Stimulated activated CD4-positive, alpha-beta T cell treated with anti-CD3 and anti-CD28 coated beads, Interleukin-1b, Interleukin-23, amount 100 ng/mL, for 24 hours (primary cell): ENCODE measurements at regions not wholly inside any gene's neighbourhood (a gene's known extent, or its start where the extent isn't known, plus 50 kb on each side); places are given as distances from the start of the nearest gene placed in this dataset.

Source experiments
- DNase-seq, 4 experiments: peaks; one replicate each; pipeline ENCODE4 v3.0.0-alpha.2; 2020; ENCODE audit warnings: low read depth in 4 of 4, low spot score in 1 of 4

DNA sequence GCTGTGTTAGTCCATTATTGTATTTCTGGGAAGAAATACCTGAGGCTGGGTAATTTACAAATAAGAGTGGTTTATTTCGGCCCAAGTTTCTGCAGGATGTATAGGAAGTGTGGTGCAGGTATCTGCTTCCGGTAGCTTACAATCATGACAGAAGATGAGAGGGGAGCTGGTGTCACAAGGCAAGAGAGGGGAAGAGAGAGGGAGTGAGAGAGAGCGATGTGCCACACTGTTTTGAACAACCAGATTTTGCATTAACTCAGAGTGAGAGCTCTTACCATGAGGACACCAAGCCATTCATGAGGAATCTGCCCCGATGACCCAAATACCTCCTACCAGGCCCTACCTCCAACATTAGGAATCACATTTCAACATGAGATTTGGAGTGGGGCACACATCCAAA, 627.6 kb upstream of the FRG1 start:
- DNase-seq, result no peak

DNA sequence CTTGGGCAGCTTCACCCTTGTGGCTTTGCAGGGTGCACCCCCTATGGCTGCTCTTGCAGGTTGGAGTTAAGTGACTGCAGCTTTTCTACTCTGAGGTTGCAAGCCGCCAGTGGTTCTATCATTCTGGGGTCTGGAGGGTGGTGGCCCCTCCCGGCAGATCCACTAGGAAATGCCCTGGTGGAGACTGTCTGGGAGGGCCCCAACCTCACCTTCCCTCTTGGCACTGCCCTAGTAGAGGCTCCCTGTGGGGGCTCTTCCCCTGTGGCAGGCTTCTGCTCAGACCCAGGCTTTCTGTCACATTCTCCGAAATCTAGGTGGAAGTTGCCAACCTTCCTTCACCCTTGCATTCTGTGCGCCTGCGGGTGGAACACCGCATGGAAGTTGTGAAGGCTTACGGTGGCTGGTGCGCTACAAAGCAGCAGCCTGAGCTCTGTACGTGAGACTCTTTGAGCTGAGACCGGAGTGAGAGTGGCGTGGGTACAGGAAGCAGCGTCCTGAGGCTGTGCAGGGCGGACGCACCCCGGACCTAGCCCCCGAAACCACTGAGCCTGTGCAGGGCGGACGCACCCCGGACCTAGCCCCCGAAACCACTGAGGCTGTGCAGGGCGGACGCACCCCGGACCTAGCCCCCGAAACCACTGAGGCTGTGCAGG, 626.7 kb upstream of the FRG1 start:
- no peak for DNase-seq

DNA sequence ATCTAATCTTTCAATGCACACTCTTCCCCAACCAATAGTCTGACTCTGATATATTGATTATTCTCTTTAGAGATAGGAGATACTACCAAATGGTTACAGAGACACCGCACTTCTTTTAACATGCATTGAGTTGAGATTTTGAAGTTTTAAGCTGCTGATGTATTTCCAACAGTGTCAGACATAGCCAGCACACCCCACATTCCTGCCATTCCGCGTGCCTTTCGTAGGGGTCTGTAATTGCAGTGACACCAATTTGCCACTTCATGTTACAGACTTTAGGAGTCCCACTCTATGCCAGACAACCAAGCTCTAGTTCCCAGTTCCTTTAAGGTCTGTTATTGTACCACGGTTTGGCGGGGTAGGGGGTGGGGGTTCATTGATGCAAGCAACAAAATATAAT, 618.2 kb upstream of the FRG1 start:
- DNase-seq, result no peak

DNA sequence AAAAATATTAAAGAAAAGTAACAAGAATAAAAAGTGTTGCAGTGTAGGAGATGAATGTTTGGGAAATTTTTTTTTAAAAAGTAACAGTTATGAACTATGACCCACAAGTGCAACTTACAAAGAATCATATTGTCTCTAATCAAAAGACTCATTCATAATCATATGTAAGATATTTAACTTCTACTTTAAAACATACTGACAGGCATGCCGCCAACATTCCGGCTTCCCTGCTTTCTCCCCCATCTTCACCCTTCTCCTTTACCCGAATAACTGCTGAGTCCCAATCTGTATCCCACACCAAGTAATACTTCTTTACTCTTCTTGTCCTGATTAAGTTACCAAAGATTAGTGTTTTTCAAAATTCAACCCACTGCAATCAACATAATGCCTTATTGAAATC, 598.8 kb upstream of the FRG1 start:
- DNase-seq, result no peak

DNA sequence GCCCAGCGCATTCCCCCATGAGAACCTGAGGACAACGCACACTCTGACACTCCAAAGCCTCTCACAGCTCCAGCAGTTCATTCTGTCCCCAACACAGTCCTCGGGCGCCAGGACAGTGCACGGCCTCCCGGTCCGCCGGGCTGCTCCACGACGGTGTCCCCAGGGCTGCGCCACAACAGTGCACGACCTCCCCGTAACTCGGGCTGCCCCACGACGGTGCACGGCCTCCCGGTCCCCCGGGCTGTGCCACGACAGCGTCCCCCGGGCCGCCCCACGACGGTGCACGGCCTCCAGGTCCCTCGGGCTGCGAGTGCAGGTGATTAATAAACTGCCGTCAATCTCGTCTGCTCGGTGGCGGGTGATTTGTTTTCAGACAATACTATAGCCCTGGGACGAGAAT, 585.1 kb upstream of the FRG1 start:
- DNase-seq, result no peak

DNA sequence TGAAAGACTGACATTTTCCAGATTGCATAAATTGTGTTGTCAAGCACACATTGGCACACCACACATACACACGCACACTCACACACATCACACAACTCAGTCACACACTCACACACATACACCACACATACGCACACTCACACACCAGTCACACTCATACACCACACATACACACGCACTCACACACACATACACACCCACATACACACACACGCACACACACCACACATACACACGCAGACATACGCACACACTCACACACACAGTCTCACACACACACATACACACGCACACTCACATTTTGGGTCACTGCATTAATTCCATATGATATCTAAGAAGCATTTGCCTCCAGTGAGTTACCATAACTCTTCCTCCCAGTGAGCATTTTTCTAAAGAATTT, 578.3 kb upstream of the FRG1 start:
- no peak for DNase-seq

DNA sequence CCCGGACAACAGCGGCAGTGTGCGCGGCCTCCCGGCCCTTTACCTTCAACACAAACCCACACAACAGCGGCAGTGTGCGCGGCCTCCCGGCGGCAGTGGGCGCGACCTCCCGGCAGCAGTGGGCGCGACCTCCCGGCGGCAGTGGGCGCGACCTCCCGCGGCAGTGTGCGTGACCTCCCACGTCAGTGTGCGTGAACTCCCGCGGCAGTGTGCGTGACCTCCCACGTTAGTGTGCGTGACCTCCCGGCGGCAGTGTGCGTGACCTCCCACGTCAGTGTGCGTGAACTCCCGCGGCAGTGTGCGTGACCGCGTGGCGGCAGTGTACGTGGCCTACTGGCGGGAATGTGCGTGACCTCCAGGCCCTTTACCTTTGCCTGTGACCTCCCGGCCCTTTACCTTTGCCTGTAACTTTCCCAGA, 576.6 kb upstream of the FRG1 start:
- DNase-seq, result no peak

DNA sequence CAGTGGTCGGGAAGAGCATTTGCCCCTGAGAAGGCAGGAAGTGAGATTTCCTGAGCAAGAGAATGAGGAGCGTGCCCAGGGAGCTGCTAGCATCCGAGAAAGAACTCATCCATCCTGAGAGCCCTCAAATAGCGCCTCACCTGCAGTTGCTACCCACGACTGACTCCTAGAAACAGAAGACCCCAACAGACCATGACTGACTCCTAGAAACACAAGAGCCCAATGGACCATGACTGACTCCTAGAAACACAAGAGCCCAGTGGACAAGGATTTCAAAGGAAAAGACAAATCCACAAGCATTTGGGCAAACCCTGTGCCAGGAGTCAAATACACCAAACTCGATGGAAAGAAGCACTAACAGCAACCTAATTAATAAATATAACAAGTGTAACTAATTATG, 575.2 kb upstream of the FRG1 start:
- DNase-seq, result no peak

DNA sequence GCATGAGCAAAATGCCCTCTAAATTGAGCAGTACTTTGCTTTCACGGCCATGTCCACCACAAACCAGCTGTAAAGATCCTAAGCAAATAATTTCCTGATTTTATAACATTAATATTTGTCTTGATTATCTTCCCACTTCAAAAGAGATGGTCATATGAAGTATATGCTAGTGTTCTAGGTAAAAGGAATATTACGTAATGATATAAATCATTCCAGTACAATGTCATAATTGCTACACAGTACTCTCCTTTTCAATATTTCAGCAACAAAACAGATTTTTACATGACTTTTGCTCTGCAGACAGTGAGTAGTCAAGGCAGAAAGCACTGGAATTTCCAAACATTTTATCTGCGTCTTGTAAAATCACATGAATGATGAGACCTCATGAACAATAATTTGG, 572.8 kb upstream of the FRG1 start:
- DNase-seq, result no peak

DNA sequence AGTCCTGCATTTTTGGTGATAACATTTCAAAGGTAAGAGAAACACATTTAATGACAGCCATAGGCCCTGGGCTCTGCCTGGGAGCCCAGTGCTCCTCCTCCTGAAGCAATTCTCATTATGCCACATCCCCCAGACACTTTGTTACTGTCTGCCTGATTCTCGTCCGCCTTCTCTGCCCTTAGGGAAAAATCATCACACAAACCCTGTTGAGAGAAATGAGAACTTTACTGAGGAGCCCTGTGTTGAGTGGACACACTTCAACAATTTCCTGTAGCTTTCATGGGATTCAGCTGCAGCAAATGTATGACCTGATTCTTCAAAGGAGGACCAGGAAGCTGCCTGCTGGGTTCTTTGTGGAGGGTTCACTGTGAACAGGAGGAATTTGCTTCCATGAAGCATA, 566.5 kb upstream of the FRG1 start:
- DNase-seq, result no peak

DNA sequence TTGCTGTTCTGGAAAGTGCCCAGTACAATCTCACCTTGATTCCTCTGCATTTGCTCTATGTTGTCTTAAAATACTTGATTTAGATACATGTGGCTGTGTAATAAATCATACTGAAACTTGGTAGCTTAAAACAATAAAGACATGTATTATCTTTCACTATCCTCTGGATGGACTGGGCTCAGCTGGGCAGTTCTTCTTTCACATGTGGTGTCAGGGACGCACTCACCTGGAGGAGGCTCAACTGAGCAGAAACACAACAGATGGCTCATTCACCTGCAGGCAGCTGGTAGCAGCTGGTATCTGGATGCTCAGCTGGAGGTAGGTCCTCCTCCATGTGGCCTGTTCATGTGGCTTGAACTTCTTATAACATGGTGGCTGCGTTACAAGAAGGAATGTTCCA, 563.8 kb upstream of the FRG1 start:
- DNase-seq, result no peak

DNA sequence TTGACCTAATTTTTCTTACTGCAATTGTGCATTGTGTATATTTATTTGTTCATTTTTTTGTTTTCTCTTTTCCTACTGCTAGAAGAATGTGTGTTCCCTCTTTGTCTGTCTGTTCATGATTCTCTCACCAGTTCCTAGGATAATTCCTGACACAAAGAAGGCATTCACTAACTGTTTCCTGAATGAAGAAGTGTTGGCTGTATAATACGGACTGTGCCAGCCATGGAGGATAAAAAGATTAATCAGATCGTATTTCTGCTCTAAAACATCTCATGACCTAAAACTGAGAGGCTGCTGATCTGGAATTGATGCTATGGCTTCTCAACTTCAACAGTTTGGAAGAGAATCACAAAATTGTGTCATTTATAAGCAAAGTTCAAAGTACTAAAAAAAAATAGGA, 563.1 kb upstream of the FRG1 start:
- no peak for DNase-seq

DNA sequence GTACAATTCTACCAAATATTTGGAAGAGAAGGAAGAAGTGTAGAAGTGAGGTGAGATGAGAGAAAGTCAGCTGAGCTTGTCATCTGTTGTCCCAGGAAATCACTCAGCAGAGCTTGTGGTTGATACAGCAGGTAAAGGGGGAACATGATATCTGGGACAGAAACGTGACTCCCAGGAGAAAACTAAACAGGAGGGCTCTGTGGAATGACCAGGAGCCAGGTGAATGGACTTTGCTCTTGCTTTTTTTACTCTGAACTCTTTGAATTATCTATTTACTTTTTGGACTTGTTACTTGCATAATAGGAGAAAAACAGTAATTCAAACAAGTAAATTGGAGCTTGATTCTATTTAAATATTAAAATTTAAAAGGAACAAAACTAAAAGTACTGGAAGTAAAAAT, 555.6 kb upstream of the FRG1 start:
- DNase-seq, result no peak

DNA sequence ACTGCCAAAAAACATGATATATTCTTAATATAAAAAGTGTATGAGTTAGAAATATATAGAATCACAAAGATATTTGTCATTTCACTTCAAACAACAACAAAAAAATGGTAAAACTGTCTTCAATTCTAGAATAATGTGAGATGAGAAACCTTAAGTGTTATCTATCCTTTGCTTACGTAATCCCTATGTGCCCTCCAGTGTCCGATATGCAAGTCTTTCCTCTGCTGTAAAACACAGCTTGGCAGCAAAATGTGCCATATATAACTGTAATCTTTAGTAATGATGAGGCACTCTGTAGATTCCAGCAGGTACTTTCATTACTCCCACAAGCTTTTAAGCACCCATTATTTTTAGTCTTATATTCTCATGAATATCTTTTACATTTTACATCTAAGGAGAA, 555.1 kb upstream of the FRG1 start:
- DNase-seq, result no peak

DNA sequence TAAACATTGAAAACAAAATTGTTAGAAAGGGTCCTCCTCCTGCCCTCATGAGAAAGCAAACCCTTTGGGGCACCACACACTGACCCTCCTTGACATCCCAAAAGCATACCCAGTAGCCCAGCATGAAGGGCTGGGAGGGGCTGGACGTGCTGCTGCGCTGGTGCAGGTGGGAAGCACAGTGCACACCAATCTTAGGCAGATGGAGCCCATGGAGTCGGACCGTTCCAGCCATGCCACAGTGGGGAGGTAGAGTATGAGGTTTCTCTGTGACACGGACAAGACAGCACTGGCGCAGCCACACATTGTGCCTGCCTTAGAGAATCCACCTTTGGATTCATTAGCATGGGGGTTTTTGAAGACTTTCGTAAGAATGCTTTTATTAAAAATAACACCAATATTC, 544.2 kb upstream of the FRG1 start:
- DNase-seq, result no peak

DNA sequence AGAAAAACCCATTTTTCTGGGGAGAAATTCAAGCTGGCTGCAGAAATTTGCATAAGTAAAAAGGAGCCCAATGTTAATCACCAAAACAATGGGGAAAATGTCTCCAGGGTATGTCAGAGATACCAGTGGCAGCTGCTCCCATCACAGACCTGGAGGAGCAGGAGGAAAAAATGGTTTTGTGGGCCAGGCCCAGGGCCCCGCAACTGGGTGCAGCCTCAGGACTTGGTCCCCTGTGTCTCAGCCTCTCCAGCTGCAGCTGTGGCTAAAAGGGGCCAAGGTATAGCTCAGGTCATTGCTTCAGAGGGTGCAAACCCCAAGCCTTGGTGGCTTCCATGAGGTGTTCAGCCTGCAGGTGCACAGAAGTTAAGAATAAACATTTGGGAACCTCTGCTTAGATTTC, 536.4 kb upstream of the FRG1 start:
- DNase-seq, result no peak

DNA sequence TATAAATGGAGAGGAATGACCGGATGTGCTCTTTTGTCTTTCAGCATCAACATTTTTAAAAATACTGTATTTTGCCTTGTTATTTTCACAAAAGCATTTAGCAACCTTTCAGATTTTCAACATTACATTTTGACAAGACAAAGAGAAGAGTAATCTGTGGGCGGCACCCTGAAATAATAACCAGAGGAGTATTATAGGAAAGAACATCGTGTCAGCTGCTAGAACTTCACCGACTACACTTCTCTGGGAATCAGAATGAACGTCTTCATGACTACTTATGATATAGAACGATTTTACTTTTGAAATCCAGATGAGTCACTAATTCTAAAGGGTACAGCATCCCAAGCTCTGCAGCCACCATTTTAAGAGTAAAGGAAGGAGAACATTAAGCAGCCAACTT, 531.5 kb upstream of the FRG1 start:
- no peak for DNase-seq

DNA sequence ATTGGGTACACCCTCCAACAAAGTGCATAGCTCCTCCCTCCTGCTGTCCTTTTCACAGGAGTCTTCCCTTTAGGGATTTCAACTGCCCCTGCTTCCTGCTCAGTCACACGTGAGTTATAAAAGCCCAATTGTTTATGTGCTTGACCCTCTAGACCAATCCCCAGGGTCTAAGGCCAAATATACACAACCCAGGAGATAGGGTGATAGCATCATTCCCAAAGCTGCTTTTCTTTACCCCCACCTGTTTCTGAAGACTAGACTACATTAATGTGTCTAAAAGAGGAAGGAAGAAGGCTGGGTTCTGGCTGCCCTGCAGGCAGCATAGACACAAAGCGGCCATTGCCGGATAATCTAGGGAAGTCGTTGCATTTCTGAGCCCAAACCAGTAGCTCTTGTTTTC, 526.7 kb upstream of the FRG1 start:
- no peak for DNase-seq

DNA sequence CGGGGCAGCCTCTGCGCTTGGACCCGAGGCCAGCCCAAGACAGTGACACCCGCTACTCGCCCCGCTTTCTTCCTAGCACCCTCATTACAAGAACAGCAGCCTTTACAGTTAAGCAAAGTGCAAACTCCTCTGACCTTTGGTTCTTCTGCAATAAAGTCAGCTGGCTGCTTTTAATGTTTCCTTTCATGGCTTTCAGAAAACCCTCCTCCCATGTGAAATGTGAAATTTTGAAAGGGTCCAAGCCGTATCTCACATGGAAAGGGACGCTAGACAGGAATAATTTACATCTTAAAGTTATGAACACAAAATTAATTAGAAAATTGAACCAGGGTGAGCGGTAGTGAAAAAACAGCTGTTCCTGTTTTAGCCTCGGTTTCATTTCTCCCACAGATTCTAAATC, 520.1 kb upstream of the FRG1 start:
- no peak for DNase-seq

DNA sequence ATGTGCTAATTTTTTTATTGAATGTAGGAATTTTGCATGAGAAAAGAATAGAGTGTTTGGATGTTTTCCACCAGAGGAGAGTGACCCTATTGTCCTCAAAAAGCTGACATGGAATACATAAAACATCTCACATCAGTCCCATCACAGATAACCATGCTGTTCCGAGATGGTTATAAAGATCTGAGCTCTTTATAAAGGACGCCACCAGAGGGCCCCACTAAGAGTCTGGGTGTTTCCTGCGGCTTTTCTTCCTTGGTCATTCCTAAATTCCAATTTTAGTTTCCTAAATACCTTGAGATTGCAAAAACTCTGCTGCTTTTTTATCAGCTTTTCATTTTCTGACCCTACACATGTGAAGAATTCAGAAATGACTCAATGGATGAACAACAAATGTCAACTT, 504.5 kb upstream of the FRG1 start:
- DNase-seq, result no peak

DNA sequence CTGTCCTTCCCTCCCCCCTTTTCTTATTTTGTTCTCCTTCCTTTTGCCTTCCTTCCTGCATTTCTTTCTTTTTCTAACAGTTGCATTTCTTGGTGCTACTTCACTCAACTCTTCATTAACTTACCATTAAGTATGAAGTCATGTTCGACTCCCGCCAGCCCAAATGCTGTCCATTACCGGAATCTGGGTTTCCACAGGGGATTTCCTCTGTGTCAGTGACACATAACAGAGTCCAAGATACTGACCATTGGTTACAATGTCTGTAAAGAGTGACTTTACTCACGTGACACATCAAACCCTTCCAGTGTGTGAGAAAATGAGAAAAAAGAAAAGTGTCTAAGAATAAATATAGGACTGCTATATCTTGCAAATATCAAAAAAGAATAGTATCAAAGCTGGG, 500.0 kb upstream of the FRG1 start:
- DNase-seq, result no peak

DNA sequence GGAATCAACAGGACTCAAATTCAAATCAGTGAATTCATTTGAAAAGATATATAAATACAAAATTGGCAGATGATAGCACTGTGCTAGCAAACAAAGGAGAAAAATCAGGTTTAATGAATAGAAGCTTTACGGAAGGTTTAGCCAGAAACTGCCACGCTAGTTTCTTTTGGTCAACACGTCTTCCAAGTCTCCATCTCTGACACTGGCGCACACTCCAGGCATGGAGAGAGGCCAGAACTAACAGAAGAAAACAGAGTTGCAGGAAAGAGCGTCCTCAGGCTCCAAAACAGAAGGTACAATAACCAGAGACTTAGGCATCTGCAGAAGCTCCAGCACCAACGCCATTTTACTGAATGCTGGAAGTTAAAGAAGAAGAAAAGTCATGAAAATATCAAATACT, 497.3 kb upstream of the FRG1 start:
- DNase-seq, result no peak

DNA sequence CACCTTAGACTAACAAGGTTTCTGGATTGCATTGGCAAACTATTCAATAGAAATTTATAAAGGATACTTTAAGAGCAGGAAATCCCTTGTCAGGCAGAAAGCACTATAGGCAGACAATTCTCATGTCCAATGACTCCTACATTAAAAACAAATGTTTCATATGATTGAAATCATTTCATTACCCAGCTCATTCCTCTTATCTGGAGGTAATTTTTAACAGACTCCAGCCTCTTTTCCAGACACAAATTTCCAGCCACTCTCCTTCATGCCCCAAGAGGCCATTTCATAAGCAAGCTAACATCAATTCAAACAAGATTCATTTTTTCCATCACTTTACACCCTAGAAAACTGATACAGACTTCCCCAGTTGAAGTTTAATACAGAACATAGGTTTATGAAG, 495.1 kb upstream of the FRG1 start:
- DNase-seq, result no peak

DNA sequence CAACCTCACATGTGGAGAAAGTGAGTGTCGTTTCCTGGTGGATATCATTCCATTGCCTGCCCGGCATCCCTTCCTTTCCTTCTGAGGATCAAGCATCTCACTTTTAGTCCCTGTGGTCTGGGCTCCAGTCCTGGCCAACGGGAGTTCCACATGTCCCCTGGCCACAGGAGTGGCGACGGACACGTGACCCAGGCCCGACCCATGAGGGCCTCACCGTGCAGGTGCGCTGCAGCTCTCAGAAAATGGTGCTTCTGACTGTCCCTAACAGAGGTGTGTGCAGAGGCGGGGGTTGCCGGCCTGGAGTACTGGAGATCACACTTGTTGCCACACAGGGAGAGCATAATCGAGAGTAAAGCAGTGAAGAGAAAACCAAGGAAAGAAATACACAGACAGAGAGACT, 476.9 kb upstream of the FRG1 start:
- DNase-seq, result no peak
